Stimulated activated CD4-positive, alpha-beta T cell treated with anti-CD3 and anti-CD28 coated beads, Interleukin-2, amount 100 ng/mL, for 24 hours (primary cell): ENCODE measurements at regions not wholly inside any gene's neighbourhood (a gene's known extent, or its start where the extent isn't known, plus 50 kb on each side); places are given as distances from the start of the nearest gene placed in this dataset.
"Not testable (repeated sequence)": the region's sequence is repeated elsewhere in the genome, so short reads cannot be mapped to it uniquely, and the experiment has no call there.

Source experiments
- DNase-seq, 2 donors: peaks; one replicate each; pipeline ENCODE4 v3.0.0-alpha.2; 2020

DNA sequence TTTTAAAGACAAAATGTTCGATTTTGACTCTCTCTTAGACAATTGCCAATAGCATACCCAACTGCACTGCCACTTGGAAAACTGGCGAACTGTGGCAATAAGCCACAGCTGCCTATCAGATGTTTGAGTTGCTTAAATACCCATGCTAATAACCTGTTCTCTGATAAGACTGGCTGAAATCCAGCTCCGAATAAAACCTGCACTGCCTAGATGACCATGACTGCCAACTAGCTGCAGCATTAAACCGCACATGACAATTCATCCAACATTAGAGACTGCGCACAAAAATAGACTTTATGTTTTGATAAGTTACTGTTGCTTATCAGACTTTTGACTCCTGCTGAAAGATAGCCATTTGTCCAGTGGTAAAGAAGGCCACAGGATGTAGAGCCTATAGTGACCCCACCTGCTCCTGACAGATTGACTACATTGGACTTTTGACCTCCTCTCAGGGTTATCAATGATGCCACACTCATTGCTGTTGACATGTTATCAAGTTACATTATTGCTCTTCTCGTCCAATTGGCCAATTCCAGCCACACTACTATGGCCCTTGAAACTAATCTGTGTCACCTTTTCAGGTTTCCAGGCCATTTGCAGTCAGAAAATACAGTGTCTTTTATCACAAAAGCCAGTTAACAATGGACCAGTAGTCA lies 299.0 kb downstream of the HGF start:
- no peak for DNase-seq

GRCh38 chr7:81469869-81470723 lies 299.8 kb downstream of the HGF start:
- DNase-seq, result peak in 1 of 2 donors; percentile 28

- DNase-seq, result no peak
Observed at GRCh38 chr7:81469153-81469868, 300.5 kb downstream of the HGF start.

- DNase-seq, result no peak
Observed at GRCh38 chr7:81468526-81468925, 301.3 kb downstream of the HGF start.

GRCh38 chr7:81467964-81468363 lies 301.9 kb downstream of the HGF start:
- DNase-seq, result no peak

- DNase-seq, result no peak
Observed at GRCh38 chr7:81462672-81463071, 307.2 kb downstream of the HGF start.

GRCh38 chr7:81460250-81461045 lies 309.4 kb downstream of the HGF start:
- DNase-seq, result no peak

DNA sequence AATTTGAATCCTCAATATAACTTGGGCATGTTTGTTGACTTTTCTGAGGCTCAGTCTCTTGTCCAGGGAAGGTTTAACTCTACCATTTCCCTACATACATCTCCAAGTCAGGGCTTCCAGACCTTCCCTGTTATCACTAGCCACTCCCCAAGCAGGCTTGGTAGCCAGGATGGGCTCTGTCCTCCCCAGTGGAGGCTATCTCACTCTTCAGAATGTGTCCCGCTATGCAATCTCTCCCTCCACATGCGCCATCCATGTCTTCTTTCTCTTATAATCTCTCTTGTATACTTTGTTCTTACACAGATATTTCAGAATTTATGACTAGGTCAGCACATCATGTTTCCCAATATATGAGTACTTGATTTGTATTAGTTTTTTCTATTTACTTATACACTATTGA lies 310.4 kb downstream of the HGF start:
- DNase-seq, result no peak

DNA sequence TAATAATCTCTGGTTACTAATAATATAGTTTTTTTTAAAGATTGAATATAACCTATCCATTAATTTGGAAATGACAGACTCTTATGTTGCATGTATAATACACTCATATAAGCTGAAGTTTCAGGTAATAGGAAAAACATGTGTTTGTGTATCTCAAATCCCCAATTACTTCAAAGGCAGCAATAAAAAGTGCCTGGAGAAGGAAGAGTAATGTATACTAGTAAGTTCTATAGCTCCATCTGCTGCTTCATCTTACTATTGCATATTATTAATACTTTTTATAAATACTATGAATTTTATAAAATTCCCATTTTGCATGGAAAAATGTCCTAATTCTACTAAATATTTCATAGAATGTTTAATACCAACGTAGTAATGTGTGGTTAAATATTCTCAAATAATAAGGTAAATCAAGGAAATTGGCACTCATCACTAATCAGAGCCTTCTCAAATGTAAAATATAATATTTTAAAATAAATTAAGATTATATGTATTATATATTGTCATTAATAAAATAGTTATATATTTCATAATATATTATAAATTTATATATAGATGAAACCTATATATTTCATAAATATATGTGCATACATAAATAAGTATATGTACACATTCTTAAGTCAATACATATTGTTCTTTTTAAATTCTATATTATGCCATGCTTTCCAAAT lies 311.9 kb downstream of the HGF start:
- DNase-seq, result no peak

DNA sequence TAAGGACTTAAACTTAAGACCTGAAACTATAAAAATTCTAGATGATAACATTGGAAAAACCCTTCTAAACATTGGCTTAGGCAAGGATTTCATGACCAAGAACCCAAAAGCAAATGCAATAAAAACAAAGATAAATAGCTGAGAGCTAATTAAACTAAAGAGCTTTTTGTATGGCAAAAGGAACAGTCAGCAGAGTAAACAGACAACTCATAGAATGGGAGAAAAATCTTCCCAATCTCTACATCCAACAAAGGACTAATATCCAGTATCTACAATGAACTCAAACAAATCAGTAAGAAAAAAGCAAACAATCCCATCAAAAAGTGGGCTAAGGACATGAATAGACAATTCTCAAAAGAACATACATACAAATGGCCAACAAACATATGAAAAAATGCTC lies 316.1 kb downstream of the HGF start:
- DNase-seq, result not testable (repeated sequence)

DNA sequence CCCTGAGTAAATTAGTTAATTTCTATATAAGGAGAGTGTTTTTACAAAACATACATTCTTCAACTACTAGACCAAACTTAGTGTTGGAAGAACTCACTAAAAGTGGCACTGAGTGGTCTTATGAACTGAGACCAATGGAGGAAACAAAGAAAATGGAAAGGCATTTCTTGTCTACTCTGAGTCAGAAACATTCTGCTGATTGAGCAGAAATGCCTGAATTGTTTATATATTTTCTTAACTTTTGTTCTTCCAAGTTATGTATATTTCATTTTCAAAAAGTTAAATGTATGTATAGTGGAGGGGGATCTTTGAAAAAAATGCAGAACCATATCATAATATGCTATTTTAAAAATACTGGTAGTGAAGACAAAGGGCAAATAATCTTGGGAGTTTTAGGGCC lies 320.7 kb downstream of the HGF start:
- no peak for DNase-seq

DNA sequence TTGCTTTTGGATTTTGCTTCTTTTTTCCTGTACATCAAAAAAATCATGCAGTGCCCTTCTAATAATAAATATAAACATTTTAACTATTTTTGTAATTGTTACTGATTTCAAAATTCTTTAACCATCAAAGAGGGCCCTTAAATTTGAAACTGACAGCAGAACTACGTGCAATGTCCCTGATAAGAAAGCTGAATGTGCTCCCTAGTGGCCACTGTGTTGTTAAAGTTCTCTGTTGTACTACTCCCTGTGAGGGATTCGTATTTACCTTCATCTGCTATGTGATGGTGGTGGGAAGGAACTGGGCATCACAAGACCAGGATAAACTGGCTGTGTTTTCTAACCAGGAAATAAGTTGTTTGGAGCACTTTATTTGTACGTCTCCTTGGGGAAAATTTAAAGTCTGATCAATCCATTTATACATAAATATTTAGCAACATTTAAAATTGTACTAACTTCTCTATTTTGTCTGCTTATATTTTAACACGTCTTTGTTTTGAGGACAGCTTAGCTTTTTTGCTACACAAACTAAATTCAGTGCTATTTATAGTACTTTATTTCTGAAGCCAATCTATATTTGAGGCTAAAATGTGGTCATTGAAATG lies 322.4 kb downstream of the HGF start:
- no peak for DNase-seq

DNA sequence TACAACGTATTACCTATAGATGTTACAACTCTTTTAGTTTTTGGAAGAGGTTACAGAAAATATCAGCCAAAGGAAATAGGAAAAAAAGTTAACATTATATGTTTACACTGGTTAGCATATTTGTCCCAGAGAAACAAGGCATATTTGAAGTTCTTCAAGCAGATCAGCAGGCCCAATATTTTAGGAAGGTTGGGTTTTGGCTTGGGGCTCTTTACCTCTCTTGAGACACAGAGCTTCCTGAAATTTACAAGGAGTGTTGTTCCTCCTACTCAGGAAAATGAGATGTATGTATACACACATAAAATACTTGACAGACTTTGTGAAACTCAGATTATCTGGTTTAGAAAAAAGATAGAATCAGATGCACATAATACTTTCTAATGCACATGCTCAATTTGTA lies 323.6 kb downstream of the HGF start:
- no peak for DNase-seq

DNA sequence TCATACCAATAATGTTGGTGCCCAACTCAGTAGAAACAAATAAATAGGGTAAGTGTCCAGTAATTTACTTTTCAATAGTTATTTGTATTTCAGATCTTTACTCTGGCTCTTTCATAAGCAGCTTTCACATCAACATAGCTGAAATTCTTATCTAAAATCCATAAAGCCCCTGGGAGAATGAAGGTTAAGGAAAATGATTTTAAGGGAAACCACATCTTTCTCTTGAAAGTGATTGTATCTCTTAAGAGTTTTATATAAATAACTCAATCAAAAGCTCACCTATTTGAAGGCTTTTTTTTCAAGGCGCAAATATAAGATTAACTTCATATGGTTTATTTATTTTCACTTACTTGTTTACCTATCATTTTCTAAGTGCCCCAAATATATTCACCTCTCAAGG lies 324.4 kb downstream of the HGF start:
- no peak for DNase-seq

DNA sequence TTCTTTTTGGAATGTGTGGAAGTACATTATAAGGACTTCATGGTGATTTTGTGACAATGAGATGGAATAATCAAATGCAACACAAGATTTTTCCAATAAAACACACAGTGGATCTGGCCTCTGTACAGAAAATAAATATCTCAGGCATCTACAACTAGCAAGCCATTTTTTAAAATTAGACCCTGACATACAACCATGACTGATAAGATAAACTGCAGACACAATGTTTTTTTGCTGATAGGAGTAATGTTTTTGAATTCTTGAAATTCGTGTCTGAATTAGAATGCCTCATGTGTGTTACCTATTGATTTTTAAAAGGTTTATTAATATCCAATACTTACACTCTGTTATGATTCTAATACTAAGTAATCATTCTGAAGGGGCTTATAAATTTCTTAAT lies 328.1 kb downstream of the HGF start:
- no peak for DNase-seq

GRCh38 chr7:81439591-81439990 lies 330.3 kb downstream of the HGF start:
- no peak for DNase-seq

DNA sequence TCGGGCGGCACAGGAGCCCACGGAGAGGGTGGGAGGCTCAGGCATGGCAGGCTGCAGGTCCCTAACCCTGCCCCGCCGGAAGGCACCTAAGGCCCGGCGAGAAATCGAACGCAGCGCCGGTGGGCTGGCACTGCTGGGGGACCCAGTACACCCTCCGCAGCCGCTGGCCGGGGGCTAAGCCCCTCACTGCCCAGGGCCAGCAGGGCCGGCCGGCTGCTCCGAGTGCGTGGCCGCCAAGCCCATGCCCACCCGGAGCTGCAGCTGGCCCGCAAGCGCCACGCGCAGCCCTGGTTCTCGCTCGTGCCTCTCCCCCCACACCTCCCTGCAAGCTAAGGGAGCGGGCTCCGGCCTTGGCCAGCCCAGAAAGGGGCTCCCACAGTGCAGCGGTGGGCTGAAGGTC lies 332.7 kb downstream of the HGF start:
- not testable (repeated sequence) for DNase-seq

DNA sequence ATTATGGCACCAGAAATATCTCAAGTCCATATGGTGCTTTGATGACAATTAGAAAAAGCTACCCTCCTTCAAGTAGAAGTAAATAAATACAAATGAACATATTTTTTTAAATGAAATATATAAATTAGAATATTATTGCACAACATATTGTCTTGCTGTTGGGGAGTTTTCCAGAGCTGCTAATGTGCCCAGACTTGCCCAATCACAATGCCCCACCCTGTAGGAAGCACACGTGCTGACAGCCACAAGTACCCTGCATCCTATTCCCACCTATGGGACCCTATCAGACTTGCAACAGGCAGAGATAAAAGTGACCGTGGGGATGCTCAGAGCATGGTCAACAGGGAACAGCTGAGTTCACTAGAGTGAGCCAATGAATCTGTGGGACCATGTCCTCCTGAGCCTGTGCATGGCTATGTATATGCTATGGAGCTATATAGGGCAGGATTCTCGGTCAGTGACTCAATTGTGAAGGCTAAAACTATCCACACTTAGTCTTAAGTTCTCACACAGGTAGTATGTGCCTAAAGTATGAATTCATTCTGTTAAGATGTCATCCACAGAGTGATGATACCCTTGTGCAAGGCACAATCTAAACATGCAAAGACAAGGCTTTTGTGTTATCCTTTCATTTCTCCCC lies 336.0 kb downstream of the HGF start:
- DNase-seq, result no peak

GRCh38 chr7:81433206-81433605 lies 336.6 kb downstream of the HGF start:
- DNase-seq, result no peak

- DNase-seq, result no peak
Observed at GRCh38 chr7:81430761-81431160, 339.1 kb downstream of the HGF start.

DNA sequence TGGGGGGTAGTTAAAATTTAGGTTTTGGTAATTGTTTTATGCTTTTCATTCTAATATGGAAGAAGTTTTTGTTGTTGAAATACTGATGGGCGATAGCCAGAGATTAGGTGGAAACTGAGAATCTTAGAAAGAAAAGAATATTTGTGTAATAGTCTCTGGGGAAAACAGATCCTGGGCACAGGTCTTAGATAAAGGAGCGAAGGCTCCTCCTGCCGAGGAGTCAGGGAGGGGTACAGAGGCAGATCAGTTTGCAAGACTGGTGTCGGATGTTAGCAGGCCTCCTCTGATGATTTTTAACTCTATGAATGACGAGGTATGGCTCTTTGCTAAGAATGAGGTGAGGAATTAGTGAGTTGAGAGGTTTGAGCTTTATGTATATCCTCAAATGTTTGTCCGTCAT lies 339.7 kb downstream of the HGF start:
- no peak for DNase-seq

DNA sequence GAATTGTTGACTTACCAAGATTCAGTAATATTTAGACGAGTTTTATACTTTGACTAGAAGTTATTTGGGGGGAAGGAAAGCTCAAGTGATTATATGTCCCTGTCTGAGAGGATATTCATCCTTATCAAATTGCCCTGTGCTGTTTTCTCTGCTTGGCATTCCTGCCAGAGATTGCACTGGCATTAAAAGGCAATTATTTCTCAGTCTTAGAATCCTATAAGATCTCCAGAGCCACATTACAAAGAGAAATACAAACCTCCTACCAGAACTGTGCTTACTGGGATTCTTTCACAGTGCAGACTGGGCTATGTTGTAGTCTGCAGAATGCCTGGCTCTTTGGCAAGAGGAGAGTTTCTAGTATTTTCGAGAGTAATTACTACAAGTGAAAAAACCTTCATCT lies 342.4 kb downstream of the HGF start:
- no peak for DNase-seq
